ENCODE measurements at regions not wholly inside any gene's neighbourhood (a gene's known extent, or its start where the extent isn't known, plus 50 kb on each side); places are given as distances from the start of the nearest gene placed in this dataset.
A peak's percentile ranks its signal among the peaks of the same experiment; 100 is the strongest.

- DNase-seq (ENCODE audit: low read depth), result no peak
Observed at GRCh38 chr2:105570326-105570725, 171.5 kb upstream of the FHL2 start.

DNA sequence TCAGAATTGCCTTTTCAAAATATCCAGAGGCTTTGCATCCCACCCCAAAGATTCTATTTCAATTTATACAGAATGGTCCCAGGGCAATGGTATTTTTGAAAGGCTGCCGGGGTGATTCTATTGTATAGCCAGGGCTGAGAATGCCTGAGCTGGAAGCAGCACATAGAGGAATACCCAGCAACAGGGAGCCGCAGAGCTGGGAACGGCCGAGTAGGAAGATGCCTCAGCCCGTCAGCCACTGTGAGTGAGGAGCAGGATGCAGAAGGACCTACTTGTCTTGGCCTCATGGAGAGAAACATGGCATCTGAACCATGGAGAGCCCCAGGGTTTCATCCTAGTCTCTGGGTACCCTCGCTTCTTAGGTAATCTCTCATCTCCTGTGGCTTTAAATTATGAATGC, 170.8 kb upstream of the FHL2 start:
- no peak for DNase-seq (ENCODE audit: low read depth)

DNA sequence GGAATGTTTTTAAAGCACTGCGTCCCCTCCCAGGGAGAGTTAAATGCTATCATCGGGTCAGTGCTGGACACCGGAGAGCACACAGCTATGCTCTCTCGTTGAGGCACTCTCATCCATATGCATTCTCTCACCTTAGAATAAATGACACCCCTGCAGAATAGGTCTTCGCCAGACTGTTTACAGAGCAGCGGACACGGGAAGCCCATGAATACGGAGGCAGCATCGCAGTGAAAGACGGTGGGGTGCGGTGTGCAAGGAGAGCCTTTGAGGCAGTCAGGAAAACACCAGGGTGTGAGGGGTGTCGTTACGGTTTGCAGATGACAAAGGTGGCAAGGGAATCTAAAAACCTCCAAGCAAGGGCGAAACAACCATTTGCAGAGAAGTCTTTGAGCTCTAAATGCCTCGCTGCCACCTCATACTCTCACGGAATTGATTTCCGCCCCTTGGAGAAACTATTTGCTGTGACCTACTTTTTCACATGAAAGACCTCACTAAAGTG, 169.2 kb upstream of the FHL2 start:
- DNase-seq (ENCODE audit: low read depth), result peak; percentile 71

GRCh38 chr2:105563000-105563719, 164.3 kb upstream of the FHL2 start:
- no peak for DNase-seq (ENCODE audit: low read depth)

DNA sequence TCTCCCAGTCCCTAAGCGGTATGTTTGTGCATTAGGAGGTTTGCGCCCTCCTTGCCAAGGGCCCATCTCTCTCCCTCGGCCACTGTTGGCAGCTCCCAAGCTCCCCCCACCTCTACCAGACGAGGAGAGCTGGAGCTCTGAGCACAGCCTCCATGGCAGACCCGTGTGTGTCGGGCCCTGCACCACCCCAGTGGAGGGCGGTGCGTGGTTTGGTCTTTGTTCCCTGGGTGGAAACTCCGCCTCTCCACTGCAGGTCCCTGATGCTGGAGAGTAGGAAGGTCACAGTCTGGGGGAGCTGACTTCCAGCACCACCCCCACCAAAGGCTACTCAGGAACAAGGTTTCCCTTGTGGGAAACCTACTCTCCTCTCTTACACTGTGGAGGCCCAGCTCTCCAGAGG, 162.6 kb upstream of the FHL2 start:
- DNase-seq (ENCODE audit: low read depth), result no peak

DNA sequence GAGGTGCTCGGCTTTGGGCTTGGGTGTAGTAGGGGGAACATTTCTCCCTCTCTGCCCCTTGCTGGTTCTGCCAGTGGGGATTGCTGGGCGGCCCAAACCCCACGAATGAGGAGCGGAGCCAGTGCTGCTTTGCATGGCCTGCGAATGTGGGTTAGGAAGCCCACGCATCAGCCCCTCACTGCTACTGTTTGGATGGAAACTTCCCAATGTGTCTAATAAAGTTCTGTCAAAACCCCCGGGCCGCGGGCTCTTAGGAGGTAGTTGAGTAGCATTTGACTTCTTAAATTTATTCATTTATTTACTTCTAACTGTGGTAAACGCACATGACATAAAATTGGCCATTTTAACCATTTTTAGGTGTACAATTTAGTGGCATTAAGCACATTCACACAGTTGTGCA, 161.3 kb upstream of the FHL2 start:
- DNase-seq (ENCODE audit: low read depth), result no peak

DNA sequence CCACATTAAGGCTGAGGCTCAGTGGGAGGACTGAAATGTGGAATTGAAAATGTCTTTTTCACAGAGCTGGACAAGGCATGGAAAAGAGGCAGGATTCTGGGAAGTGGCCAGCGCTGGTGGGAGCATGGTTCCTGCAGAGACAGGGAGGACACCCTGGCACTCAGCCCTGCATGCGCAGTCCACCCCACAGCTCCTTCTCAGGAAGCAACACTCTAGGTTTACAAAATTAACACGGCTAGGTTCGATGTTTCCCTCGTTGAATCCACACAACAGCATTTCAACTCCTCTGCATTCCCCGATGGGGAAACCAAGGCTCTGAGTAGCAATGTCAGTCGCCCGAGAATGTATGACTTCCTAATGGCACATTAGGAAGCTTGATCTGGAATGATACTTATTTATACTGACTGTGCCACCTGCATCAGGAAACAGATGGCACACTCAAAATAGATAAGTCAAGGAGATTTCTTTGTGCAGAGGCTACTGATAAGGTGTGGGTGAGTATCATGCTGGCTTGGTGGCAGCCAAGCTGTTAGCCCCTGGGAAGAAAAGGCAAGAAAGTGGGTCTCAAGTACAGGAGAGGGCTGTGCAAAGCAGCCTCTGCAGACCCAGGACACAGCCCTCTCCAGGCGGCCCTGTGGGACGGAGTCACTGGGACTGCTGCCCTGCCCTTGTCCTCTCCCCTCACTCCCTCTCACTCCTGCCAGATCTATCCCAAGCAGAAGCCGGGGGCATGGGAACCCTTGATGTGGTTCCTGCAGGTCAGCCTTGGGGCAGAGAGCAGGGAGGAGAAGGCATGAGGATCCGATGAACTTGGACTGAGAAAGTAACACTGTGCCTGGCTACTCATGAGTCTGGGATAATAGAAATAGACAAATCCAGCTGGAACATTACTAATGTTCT, 158.4 kb upstream of the FHL2 start:
- DNase-seq (ENCODE audit: low read depth), result peak; percentile 38

DNA sequence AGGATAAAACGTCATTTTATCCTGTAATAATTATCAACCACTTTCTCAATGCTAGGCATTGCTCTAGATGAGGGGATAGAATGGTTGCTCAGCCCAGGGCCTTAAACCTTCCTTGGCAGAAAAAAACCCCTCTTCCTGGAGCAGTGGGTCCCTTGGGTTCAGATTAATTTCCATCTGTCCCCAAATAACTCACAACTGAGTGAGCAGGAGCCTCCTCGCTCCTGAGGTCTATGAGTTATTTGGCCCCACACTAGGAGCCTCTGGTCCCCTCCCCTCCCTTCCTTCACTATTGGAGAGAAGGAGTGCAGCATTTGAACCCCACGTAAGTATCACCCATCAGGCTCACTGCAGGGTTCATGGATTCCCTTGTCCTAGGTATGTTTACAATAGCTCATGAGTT, 157.5 kb upstream of the FHL2 start:
- DNase-seq (ENCODE audit: low read depth), result no peak

GRCh38 chr2:105554235-105554634, 155.4 kb upstream of the FHL2 start:
- no peak for DNase-seq (ENCODE audit: low read depth)

- DNase-seq (ENCODE audit: low read depth), result peak; percentile 60
Observed at GRCh38 chr2:105553538-105554196, 154.8 kb upstream of the FHL2 start.

DNA sequence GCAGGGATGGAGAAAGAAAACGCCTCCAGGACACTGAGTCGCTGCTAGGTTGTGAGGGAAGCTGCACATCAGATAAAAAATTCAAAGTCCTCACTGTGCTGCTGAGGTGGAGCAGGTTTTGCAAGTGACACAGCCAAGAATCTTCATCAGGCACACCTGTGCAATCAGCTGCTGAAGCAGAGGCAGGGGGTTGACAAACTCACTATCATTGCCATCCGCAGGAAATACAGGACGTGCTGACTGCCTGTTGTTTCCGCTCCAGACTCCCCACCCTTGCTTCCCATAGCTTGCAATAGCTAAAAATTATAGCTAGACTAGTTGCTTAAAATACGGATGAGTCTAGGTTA, 147.8 kb upstream of the FHL2 start:
- DNase-seq (ENCODE audit: low read depth), result no peak

DNA sequence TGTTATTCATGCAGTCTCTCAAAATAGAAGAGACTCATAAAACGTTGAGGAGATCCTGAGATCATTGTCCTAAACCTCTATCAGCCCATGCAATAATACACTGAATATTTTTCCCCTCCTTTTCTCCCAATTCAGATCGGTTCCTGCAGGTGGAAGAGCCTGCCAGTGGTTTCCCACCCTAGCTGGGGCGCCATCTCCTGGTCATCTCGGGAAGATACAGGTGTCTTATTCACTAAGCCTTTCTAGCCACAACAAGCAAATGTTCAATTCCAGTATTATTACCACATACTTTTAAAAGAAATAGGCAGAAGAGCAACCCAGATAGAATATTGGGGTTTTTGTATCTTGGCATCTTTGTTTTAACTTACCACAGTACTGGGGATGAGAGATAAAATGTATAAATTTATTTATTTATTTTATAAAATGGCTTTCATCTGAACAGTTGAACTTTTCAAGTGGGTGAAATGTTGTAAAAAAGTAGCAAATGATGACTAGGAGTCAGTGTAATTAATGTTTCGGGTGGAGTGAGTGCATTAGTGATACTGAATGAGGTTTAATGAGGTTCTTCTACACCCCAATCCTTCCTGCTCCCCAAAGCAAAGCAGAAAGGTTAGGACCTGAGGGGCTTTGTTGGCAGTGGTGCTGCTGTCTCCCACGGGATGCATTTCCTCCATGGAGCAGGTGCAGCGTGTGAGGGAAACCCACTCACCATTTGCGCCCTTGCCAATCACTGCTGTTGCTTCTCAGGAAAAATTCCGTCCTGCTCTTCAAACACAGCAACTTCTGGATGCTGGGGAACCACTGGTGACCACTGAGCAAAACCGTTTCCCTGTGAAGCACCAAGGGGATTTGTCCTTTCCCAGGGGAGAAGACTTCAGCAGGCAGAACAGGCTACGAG, 147.1 kb upstream of the FHL2 start:
- DNase-seq (ENCODE audit: low read depth), result peak; percentile 68

DNA sequence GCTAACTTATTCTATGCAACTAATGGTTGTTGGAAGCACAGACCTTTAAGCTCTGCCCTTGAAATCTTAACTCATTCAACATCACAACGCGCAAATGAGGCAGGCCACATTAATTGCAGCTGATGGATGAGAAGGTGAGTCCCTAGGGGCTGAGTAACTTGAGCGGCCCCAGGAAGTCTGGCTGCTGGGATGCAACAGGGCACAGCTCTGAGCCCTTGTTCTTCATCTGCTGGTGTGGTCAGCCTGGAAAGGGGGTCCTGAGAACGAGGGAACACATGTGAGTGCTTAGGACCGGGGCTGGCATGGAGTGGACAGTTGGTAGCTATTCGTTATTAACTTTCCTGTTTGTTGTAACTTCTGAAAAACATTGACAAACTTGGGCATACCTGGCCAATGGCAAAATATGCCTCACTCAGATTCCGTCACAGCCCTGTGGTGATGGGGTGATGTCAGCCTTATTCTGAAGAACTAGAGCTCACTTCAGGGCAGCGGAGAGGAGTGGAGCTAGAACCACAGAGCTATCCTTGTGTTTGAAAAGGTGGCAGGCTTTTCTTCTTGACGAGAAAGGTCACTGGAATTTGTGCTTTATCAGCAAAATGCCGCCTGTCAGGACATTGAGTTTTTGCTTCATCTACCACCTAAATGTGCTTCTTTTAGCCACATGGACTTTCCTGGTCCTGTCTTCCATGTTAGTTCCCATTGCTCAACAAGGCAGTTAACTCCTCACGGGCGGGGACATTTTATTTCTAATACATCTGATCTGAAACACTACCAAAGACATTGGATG, 145.9 kb upstream of the FHL2 start:
- no peak for DNase-seq (ENCODE audit: low read depth)

GRCh38 chr2:105541189-105542050, 142.6 kb upstream of the FHL2 start:
- no peak for DNase-seq (ENCODE audit: low read depth)

DNA sequence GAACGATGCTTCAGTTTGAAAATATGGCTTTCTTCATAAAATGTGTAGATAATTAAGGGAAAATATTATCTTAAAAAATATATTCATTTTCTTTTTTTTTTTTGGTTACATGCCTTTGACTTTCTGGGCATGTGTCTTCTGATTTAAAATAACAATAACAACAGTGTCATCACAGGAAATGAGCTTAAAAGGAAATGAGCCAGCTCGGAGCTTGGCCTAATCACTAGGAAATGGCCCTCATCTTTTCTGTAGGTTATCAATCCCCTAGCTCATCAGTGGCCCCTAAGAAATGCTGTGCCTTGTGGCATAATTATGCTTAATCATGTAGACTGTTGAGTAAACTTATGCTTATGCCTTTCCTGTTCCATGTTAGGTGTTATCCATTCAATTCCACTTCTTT, 141.8 kb upstream of the FHL2 start:
- DNase-seq (ENCODE audit: low read depth), result no peak

GRCh38 chr2:105539331-105539730, 140.5 kb upstream of the FHL2 start:
- no peak for DNase-seq (ENCODE audit: low read depth)

DNA sequence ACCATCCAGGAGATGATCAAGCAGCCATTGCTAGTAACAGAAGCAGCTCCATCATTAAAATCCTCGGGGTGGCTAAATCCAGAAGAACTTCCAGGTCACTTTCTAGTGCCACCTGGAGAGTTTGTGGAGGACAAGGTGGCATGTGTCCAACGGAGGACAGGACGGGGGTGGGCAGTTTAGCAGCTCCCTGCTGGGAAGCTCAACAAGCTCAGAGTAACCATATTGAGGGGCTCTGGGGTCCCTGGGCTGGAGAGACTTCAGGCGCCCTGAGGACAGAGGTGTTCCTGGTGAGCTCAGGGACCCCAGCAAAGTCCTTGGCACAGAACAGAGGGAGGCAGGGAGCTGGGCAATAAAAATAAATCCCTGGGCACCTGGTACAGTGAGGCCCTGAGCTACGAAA, 140.0 kb upstream of the FHL2 start:
- DNase-seq (ENCODE audit: low read depth), result no peak

- no peak for DNase-seq (ENCODE audit: low read depth)
Observed at GRCh38 chr2:105537920-105538319, 139.1 kb upstream of the FHL2 start.

DNA sequence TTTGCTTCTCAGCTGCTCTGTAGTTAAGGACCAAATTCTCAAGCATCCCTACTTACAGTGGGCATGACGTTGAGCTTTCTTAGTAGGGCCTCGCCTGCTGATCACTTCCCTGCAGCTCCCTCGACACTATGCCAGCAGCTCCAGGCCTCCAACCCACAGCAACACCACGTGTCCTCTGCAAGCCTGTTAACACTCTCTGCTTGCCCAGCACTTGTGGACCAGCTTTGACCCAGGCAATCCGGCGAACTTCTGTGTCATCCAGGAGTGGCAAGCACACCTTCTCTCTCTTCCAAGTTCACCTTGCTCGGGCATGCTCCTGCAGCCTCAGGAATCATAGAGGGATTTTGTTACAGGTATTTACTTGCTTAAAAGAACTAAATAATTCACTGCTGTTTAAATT, 138.6 kb upstream of the FHL2 start:
- DNase-seq (ENCODE audit: low read depth), result no peak

DNA sequence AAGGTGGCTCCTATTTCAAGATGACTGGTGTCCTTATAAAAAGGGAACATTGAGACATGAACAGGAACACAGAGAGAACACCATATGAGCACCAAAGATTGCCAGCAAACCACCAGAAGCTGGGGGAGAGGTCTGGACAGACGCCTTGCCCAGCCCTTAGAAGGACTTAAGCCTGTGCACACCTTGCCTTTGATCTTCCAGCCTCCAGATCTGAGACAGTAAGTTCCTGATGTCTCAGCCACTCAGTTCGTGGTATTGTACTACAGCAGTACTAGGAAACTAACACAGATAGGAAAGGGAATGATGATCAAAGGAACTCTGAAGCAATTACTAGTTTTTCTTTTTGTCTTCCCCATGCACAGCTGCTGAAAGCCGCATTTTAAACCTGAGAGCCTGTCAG, 137.3 kb upstream of the FHL2 start:
- no peak for DNase-seq (ENCODE audit: low read depth)

Data from EH (cell line).